GM12865 (cell line): ENCODE measurements at regions not wholly inside any gene's neighbourhood (a gene's known extent, or its start where the extent isn't known, plus 50 kb on each side); places are given as distances from the start of the nearest gene placed in this dataset.

Source experiments
- DNase-seq: peaks from one replicate; pipeline ENCODE4 v3.0.0; 2010; ENCODE audit warnings: low read depth
- H3K4me3 ChIP-seq: 2 replicates; pipeline ENCODE4 v1.5.1; 2011; ENCODE audit warnings: mild to moderate bottlenecking, low read depth, low read length, control low read depth
- TF ChIP-seq, protein P1 (sequence below): IDR thresholded peaks from 2 replicates; pipeline ENCODE4 v1.5.1; 2011; ENCODE audit warnings: low read length, control low read depth, low read depth, inconsistent platforms; ENCODE audit not compliant: insufficient read depth; ENCODE audit errors: missing control alignments

DNA sequence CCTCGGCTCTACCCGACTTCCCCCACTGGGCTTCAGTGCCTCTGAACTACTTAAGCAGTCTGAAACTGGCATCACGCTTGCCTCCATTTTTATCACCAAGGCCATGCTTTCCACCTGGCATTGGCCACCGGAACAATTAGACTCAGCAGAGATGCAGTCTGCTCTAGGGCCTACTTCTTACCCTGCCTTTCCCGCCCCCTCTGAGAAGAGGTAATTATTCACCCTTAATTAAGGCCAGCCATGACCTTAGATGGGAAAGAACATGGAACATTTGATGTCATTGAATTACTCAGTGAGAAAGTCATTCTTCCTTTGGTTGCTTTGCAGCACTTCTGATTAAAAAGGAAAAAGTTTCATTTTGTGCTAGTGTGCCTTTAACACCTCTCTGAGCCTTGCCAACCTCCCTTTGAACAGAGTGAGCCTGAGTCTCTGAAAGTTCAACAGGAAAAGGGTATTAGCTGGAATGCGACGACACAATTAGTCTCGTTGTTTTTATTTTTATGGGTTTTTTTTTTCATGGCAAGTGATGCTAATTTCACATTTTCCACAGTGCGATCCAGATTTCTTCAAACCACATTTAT lies 60.9 kb upstream of the TNRC6A start:
- DNase-seq: peak; percentile 24
- no peak overlapping the region for H3K4me3 ChIP-seq
- TF ChIP-seq, protein P1, sequence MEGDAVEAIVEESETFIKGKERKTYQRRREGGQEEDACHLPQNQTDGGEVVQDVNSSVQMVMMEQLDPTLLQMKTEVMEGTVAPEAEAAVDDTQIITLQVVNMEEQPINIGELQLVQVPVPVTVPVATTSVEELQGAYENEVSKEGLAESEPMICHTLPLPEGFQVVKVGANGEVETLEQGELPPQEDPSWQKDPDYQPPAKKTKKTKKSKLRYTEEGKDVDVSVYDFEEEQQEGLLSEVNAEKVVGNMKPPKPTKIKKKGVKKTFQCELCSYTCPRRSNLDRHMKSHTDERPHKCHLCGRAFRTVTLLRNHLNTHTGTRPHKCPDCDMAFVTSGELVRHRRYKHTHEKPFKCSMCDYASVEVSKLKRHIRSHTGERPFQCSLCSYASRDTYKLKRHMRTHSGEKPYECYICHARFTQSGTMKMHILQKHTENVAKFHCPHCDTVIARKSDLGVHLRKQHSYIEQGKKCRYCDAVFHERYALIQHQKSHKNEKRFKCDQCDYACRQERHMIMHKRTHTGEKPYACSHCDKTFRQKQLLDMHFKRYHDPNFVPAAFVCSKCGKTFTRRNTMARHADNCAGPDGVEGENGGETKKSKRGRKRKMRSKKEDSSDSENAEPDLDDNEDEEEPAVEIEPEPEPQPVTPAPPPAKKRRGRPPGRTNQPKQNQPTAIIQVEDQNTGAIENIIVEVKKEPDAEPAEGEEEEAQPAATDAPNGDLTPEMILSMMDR: no peak

DNA sequence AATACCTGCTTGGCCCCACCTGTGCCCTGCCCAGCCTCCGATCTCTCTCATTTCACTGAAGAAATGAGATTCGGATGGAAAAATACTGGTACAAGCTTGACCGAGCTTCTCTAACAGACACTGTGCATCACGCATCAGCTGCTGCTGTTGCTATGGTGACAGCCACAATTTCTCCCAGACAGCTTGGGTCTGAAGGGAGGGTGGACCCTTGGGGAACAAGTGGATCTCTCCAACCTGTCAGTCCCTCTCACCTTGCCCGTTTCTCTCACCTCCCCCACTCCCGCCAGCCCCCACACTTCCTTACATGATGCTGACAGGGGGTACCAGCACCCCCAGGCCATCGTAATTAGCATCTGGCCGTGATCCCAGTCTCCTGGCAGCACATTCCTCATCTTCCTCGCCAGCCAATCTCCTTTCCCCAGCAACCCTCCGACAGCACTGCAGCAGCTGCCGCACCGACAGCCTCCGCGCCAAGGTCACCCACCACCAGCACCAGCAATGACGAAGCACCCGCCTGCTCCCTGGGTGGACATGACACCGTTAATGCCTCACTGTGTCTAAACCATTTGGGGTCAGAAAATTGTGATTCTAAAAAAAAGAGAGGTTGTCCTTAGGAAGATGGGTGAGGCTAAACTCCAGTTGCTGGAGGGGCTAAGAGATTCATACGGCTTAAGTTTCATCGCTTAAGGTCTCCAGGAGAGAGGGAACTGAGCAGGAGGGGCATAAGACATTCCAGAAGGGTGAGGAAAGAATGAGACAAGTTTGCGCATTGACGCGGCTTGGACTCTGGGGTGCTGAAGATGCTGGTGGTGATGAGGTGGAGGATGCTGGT lies 58.6 kb upstream of the TNRC6A start:
- H3K4me3 ChIP-seq: no peak overlapping the region
- TF ChIP-seq, protein P1: no peak
- peak; percentile 33 for DNase-seq

DNA sequence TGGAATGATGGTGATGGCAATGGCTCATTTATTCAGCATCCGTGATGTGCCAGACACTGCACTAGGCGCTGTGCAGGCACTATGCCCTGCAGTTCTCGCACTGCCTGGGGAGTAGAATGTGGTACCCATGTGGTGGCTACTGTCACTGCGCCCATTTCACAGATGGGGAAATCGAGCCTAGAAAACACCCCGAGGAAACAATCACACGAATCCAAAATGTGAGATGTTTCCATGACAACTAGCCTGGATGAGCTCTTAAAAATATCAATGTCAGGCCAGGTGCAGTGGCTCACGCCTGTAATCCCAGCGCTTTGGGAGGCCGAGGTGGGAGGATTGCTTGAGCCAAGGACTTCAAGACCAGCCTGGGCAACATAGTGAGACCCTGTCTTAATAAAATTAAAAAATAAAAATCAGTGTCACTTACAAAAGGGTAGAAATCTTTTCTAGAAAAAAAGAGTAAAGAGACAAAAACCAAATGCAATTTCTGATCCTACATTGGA lies 57.9 kb upstream of the TNRC6A start:
- TF ChIP-seq, protein P1: no peak
- H3K4me3 ChIP-seq: no peak overlapping the region
- DNase-seq: no peak

DNA sequence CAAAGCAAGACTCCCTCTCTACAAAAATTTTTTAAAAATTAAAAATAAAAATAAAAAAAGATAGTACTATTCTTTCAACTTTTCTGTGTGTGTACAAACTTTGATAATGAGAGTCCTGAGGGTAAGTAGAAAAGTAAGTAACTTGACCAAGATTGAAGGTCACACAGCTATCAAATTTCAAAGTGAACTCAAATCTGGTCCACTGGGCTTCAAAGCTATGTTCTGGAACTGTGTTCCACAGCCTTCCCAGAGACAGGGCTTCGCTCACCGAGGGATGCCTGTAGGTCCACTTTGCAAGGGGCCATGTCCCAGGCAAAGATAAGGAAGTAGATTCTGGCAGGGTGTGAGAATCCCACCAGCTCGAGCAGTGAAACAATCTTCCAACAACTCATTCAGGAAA lies 56.3 kb upstream of the TNRC6A start:
- no peak overlapping the region for H3K4me3 ChIP-seq
- TF ChIP-seq, protein P1: no peak
- DNase-seq: no peak

DNA sequence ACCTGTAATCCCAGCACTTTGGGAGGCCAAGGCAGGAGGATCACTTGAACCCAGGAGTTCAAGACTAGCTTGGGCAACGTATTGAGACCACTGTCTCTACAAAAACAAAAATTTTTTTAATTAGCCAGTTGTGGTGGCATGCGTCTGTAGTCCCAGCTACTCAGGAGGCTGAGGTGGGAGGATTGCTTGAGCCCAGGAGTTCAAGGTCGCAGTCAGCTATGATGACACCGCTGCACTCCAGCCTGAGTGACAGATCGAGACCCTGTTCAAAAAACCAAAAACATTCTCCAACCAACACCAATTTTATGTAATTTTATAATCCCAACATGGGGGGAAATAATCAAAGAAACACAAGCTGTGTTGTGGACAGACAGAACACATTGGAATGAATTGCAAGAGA lies 54.6 kb upstream of the TNRC6A start:
- no peak for DNase-seq
- no peak overlapping the region for H3K4me3 ChIP-seq
- TF ChIP-seq, protein P1: no peak

DNA sequence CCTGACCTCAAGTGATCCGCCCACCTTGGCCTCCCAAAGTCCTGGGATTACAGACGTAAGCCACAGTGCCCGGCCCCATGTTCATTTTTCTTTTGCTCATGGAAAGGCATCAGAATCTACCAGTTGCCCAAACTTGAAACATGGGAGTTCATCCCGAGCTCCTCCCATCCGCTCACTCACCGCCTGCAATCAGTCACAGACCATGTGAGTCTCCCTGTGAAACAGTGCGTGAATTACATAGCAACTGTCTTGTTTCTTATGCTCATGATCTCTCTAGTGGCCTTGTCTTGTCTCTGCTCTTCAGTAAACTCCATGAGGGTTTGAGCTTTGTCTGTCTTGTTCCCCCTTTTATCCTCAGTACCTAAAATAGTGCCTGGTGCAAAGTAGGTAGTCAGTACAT lies 52.1 kb upstream of the TNRC6A start:
- TF ChIP-seq, protein P1: no peak
- H3K4me3 ChIP-seq: no peak overlapping the region

More for the DNA sequence above, 52.1 kb upstream of the TNRC6A start:
- no peak for DNase-seq
